ENCODE measurements at regions not wholly inside any gene's neighbourhood (a gene's known extent, or its start where the extent isn't known, plus 50 kb on each side); places are given as distances from the start of the nearest gene placed in this dataset.

DNA sequence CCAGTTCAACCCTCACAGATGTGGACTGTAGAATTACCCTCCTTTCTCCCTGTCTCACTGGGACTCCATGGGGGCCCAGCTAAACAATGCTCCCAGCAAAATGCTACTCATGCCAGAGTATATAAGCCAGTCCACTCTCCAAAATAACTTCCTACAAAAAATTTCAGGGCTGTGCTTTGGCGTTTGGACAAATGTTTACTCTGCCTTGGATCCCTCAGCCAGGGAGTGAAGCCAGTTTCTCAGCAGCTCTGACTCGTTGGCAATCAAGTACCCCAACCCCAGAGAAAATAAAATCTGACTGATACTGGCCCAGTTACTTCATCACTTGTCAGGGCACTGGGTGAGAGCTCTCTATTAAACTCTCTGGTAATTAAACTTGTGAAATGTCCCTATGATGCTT is 250.4 kb downstream of the TSHZ3 start:
- no peak overlapping the region for H3K27ac ChIP-seq (ENCODE audit: low read depth, low read length)
- no peaks in the 10 kb centered on the region for H3K36me3 ChIP-seq (ENCODE audit: control insufficient read depth in 1 of 2, insufficient read depth in 2 of 2, low read length in 2 of 2)
- peaks cover 0 to 8% of the 10 kb centered on the region in 2 donors for H3K9me3 ChIP-seq (ENCODE audit: control insufficient read depth in 1 of 2, low read length in 2 of 2)
- H3K4me1 ChIP-seq (ENCODE audit: control insufficient read depth in 1 of 2, insufficient read depth in 2 of 2, low read length in 2 of 2) = no peaks in the 10 kb centered on the region
- no peak overlapping the region for H3K9ac ChIP-seq (ENCODE audit: low read depth in 1 of 2, low read length in 2 of 2)
- no peaks in the 10 kb centered on the region for H3K27me3 ChIP-seq (ENCODE audit: control insufficient read depth in 1 of 2, insufficient read depth in 2 of 2, low read length in 2 of 2)
- no peak overlapping the region for H3K4me3 ChIP-seq (ENCODE audit: low read depth in 1 of 2, low read length in 2 of 2)

DNA sequence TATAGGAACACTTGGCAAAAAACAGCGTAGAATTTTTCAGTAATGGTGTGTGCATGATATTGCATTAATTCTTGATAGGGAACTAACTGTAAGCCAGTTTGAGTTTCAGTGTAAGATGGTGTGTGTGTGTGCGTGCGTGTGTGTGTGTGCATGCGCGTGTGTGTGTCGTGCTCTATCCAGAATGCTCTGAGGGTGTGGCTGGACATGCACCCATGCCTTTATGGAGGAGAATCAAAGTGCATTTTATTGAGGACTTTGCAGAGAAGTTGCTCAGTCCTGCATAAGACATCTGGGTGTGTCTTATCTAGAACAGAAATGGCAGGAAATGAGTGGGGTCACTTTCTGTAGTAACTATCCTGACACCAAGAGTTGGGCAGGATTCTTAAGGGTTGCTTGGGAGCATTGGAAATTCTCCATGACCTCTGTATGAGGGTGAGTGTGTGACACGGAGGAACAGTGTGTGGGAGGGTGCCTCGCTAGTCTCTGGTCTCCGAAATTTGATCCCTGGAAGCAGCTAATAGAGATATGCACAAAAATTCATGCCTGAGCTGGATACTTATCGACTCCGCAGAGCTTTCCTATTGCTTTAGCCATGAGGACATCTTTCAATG is 252.2 kb downstream of the TSHZ3 start:
- no peak overlapping the region for H3K27ac ChIP-seq (ENCODE audit: low read depth, low read length)
- peaks cover 0 to 8% of the 10 kb centered on the region in 2 donors for H3K9me3 ChIP-seq (ENCODE audit: control insufficient read depth in 1 of 2, low read length in 2 of 2)
- no peaks in the 10 kb centered on the region for H3K4me1 ChIP-seq (ENCODE audit: control insufficient read depth in 1 of 2, insufficient read depth in 2 of 2, low read length in 2 of 2)
- no peak overlapping the region for H3K9ac ChIP-seq (ENCODE audit: low read depth in 1 of 2, low read length in 2 of 2)
- H3K36me3 ChIP-seq (ENCODE audit: control insufficient read depth in 1 of 2, insufficient read depth in 2 of 2, low read length in 2 of 2) = no peaks in the 10 kb centered on the region
- H3K4me3 ChIP-seq (ENCODE audit: low read depth in 1 of 2, low read length in 2 of 2) = no peak overlapping the region
- H3K27me3 ChIP-seq (ENCODE audit: control insufficient read depth in 1 of 2, insufficient read depth in 2 of 2, low read length in 2 of 2) = no peaks in the 10 kb centered on the region

DNA sequence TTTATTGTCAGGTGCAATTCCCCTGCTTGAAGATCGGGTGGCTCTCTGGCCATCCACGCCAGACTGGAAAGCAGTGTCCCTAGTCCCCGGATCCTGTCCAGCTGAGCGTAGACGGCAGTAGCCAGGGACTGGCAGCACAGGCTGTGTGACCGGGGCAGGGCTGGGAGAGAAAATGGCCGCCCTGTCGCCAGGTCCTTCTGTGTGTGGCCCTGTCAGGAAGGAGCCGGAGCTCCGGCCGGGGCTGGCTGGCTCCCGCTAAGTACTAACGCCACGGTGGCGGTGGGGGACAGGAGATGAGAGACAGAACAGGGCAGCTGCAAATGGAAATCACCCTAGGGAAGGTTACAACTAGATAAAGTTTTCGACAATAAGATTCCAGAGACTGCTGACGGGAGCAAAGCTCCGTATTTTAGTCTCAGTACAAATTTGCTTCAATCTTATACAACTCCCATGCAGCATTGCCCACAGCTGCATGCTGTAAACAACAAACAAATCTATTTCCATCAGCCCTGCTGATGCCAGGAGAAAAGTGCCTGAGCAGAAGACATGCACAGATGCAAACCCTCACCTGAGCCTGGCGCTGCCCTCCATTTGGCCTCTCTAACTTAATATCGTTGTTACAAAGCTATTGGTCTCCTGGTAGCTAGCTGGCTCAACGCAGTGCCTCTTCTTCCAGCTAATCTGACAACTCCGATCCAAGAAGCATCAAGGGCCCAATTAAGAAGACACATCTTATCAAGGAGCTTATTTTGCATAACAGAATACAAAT is 253.0 kb downstream of the TSHZ3 start:
- H3K9ac ChIP-seq (ENCODE audit: low read depth in 1 of 2, low read length in 2 of 2) = no peak overlapping the region

DNA sequence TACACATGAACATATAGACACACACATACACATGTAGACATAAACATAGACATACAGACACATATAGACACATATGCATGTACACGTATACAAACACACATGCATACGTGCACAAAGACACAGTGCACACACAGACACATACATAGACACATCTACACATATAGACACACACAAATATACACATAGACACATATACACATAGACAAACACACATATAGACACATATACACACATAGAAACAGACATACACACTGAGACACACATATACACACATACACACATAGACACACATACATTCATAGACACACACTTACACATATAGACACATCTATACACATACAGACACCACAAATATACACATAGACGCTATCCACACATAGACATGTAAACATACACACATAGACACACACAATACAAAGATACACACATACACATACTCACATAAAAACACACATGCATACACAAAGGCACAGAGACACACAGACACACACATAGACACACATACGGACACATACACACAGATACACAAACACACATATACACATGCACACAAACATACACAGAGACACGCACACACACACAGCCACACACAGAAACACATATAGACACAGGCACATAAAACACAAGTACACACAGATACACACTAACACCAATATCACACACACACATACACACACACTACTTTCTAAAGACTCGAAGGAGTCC is 254.0 kb downstream of the TSHZ3 start:
- no peak overlapping the region for H3K27ac ChIP-seq (ENCODE audit: low read depth, low read length)
- no peaks in the 10 kb centered on the region for H3K4me1 ChIP-seq (ENCODE audit: control insufficient read depth in 1 of 2, insufficient read depth in 2 of 2, low read length in 2 of 2)
- no peaks in the 10 kb centered on the region for H3K27me3 ChIP-seq (ENCODE audit: control insufficient read depth in 1 of 2, insufficient read depth in 2 of 2, low read length in 2 of 2)
- peaks cover 0 to 8% of the 10 kb centered on the region in 2 donors for H3K9me3 ChIP-seq (ENCODE audit: control insufficient read depth in 1 of 2, low read length in 2 of 2)
- H3K9ac ChIP-seq (ENCODE audit: low read depth in 1 of 2, low read length in 2 of 2) = no peak overlapping the region
- H3K4me3 ChIP-seq (ENCODE audit: low read depth in 1 of 2, low read length in 2 of 2) = no peak overlapping the region
- H3K36me3 ChIP-seq (ENCODE audit: control insufficient read depth in 1 of 2, insufficient read depth in 2 of 2, low read length in 2 of 2) = no peaks in the 10 kb centered on the region

More for the DNA sequence above, 253.0 kb downstream of the TSHZ3 start:
- Histone ChIP-seq H3K4me1 (ENCODE audit: control insufficient read depth in 1 of 2, insufficient read depth in 2 of 2, low read length in 2 of 2) (no peaks in the 10 kb centered on the region), H3K36me3 (ENCODE audit: control insufficient read depth in 1 of 2, insufficient read depth in 2 of 2, low read length in 2 of 2) (no peaks in the 10 kb centered on the region), H3K27ac (ENCODE audit: low read depth, low read length) (no peak overlapping the region), H3K4me3 (ENCODE audit: low read depth in 1 of 2, low read length in 2 of 2) (no peak overlapping the region), H3K9me3 (ENCODE audit: control insufficient read depth in 1 of 2, low read length in 2 of 2) (peaks cover 0 to 8% of the 10 kb centered on the region in 2 donors), H3K27me3 (ENCODE audit: control insufficient read depth in 1 of 2, insufficient read depth in 2 of 2, low read length in 2 of 2) (no peaks in the 10 kb centered on the region)

DNA sequence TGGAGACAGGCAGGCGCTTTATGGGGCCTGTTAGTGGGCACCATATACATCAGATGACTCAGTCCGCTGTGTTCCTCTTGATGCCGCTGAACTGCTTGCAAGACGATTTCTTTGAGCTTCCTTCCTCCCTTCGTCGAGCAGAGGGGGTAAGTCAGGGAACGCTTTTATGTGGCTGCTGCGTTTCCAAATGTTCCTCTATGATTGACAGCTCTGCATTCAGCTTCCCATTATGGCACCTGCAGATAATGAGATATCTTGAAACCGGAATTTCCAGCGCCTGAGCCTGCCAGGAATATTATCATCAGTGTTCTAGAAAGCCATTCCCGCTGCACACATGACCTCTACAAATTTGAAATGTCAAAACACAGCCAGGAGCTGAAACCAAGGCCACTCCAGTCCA is 257.0 kb downstream of the TSHZ3 start:
- Histone ChIP-seq H3K36me3 (ENCODE audit: control insufficient read depth in 1 of 2, insufficient read depth in 2 of 2, low read length in 2 of 2) (no peaks in the 10 kb centered on the region), H3K27me3 (ENCODE audit: control insufficient read depth in 1 of 2, insufficient read depth in 2 of 2, low read length in 2 of 2) (no peaks in the 10 kb centered on the region), H3K4me1 (ENCODE audit: control insufficient read depth in 1 of 2, insufficient read depth in 2 of 2, low read length in 2 of 2) (no peaks in the 10 kb centered on the region), H3K9me3 (ENCODE audit: control insufficient read depth in 1 of 2, low read length in 2 of 2) (peaks cover 0 to 8% of the 10 kb centered on the region in 2 donors), H3K4me3 (ENCODE audit: low read depth in 1 of 2, low read length in 2 of 2) (no peak overlapping the region), H3K9ac (ENCODE audit: low read depth in 1 of 2, low read length in 2 of 2) (no peak overlapping the region), H3K27ac (ENCODE audit: low read depth, low read length) (no peak overlapping the region)

DNA sequence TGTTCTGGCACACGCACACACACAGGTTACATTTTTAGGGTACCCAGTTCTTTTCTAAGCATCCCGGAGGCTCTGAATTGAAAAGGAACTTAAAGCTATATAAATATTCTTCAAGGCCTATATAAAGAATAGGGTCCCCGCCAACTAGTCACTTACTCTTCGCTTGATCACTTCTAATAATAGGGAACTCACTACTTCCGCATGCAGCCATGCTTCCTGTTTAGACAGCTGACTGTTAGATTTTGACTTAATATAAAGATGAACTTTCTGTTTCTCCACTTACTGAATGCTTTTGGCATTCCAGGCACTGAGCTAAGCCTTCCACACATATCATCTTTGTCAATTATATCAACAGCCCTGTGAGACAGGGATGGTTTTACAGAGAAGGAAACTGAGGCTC is 259.6 kb downstream of the TSHZ3 start:
- Histone ChIP-seq H3K27me3 (ENCODE audit: control insufficient read depth in 1 of 2, insufficient read depth in 2 of 2, low read length in 2 of 2) (no peaks in the 10 kb centered on the region), H3K27ac (ENCODE audit: low read depth, low read length) (no peak overlapping the region), H3K4me3 (ENCODE audit: low read depth in 1 of 2, low read length in 2 of 2) (no peak overlapping the region), H3K9me3 (ENCODE audit: control insufficient read depth in 1 of 2, low read length in 2 of 2) (no peaks in the 10 kb centered on the region), H3K9ac (ENCODE audit: low read depth in 1 of 2, low read length in 2 of 2) (no peak overlapping the region), H3K36me3 (ENCODE audit: control insufficient read depth in 1 of 2, insufficient read depth in 2 of 2, low read length in 2 of 2) (no peaks in the 10 kb centered on the region), H3K4me1 (ENCODE audit: control insufficient read depth in 1 of 2, insufficient read depth in 2 of 2, low read length in 2 of 2) (no peaks in the 10 kb centered on the region)

DNA sequence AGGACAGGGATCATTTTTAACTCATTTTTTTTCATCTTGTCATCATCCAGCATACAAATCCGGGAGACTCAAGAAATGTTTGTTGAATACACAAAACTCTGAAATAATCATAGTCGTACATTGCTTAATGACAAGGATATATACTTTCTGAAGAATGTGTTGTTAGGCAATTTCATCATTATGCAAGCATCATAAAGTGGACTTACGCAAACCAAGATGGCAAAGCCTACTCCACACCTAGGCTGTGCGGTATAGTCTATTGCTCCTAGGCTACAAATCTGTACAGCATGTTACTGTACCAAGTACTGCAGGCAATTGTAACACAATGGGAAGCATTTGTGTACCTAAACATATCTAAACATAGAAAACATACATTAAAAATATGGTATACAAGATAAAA is 264.1 kb downstream of the TSHZ3 start:
- Histone ChIP-seq H3K27me3 (ENCODE audit: control insufficient read depth in 1 of 2, insufficient read depth in 2 of 2, low read length in 2 of 2) (no peaks in the 10 kb centered on the region), H3K9me3 (ENCODE audit: control insufficient read depth in 1 of 2, low read length in 2 of 2) (no peaks in the 10 kb centered on the region)

DNA sequence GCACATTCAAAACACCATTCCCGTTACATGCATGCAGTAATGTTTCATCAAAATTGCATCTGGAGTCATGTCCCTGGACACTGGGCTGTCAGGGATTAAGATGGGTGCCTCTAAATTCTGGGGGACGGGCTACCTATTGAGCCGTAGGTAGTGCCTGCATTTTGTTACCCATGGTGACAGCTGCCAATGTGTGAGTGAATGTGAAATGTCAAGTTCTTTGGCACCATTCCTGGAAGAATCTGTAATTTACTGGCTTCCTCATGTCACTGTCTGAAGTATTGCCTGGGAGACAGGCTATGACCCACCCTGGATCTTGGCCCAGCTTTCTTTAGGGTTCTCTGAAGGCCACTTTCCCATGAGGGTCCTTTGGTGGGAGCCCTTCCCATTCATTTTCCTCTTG is 266.1 kb downstream of the TSHZ3 start:
- Histone ChIP-seq H3K27me3 (ENCODE audit: control insufficient read depth in 1 of 2, insufficient read depth in 2 of 2, low read length in 2 of 2) (no peaks in the 10 kb centered on the region), H3K9me3 (ENCODE audit: control insufficient read depth in 1 of 2, low read length in 2 of 2) (no peaks in the 10 kb centered on the region), H3K4me3 (ENCODE audit: low read depth in 1 of 2, low read length in 2 of 2) (no peak overlapping the region), H3K27ac (ENCODE audit: low read depth, low read length) (no peak overlapping the region), H3K36me3 (ENCODE audit: control insufficient read depth in 1 of 2, insufficient read depth in 2 of 2, low read length in 2 of 2) (no peaks in the 10 kb centered on the region), H3K4me1 (ENCODE audit: control insufficient read depth in 1 of 2, insufficient read depth in 2 of 2, low read length in 2 of 2) (no peaks in the 10 kb centered on the region), H3K9ac (ENCODE audit: low read depth in 1 of 2, low read length in 2 of 2) (no peak overlapping the region)

More for the DNA sequence above, 264.1 kb downstream of the TSHZ3 start:
- no peak overlapping the region for H3K4me3 ChIP-seq (ENCODE audit: low read depth in 1 of 2, low read length in 2 of 2)
- no peaks in the 10 kb centered on the region for H3K4me1 ChIP-seq (ENCODE audit: control insufficient read depth in 1 of 2, insufficient read depth in 2 of 2, low read length in 2 of 2)
- H3K9ac ChIP-seq (ENCODE audit: low read depth in 1 of 2, low read length in 2 of 2) = no peak overlapping the region
- no peaks in the 10 kb centered on the region for H3K36me3 ChIP-seq (ENCODE audit: control insufficient read depth in 1 of 2, insufficient read depth in 2 of 2, low read length in 2 of 2)
- no peak overlapping the region for H3K27ac ChIP-seq (ENCODE audit: low read depth, low read length)

DNA sequence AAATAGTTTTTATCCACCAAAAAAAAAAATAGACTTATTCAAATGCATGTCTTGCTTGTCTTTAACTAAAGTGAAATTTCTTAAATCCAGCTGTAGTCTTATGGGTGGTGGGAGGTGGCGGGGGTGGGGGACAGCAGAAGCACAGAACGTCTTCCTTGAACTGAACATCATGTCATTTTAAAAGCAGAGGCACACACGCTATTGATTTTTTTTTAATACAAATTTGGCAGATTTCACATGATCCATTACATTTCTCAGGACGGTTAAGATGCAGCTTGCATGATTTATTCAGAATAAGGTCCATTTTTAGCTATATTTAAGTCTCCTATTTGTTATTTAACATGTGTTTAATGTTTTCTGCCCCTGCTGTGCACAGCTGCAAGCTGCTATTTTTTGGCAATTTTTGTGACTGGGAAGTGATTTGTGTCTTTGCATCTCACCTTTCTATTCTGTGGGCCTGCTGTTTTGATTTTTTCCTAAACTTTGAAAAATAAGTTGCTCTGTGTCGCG is 274.0 kb downstream of the TSHZ3 start:
- H3K9ac ChIP-seq (ENCODE audit: low read depth in 1 of 2, low read length in 2 of 2) = no peak overlapping the region
- no peaks in the 10 kb centered on the region for H3K36me3 ChIP-seq (ENCODE audit: control insufficient read depth in 1 of 2, insufficient read depth in 2 of 2, low read length in 2 of 2)
- H3K9me3 ChIP-seq (ENCODE audit: control insufficient read depth in 1 of 2, low read length in 2 of 2) = no peaks in the 10 kb centered on the region
- no peaks in the 10 kb centered on the region for H3K4me1 ChIP-seq (ENCODE audit: control insufficient read depth in 1 of 2, insufficient read depth in 2 of 2, low read length in 2 of 2)
- H3K27ac ChIP-seq (ENCODE audit: low read depth, low read length) = no peak overlapping the region
- no peaks in the 10 kb centered on the region for H3K27me3 ChIP-seq (ENCODE audit: control insufficient read depth in 1 of 2, insufficient read depth in 2 of 2, low read length in 2 of 2)
- no peak overlapping the region for H3K4me3 ChIP-seq (ENCODE audit: low read depth in 1 of 2, low read length in 2 of 2)
